HEK293 (cell line): ENCODE measurements at regions not wholly inside any gene's neighbourhood (a gene's known extent, or its start where the extent isn't known, plus 50 kb on each side); places are given as distances from the start of the nearest gene placed in this dataset.

Experiments used
- ZBTB49 ChIP-seq: fragments of 450-650 bp; formaldehyde crosslinking; IDR thresholded peaks from 2 replicates; pipeline ENCODE4 v1.5.1; 2016; ENCODE audit warnings: missing biosample characterization, missing genetic modification characterization, low read depth
- ZFHX2 ChIP-seq: fragments of 450-650 bp; formaldehyde crosslinking; conservative IDR thresholded peaks from 2 replicates; pipeline ENCODE4 v1.5.1; 2016; ENCODE audit warnings: missing biosample characterization, missing genetic modification characterization
- ZNF121 ChIP-seq: fragments of 450-650 bp; formaldehyde crosslinking; IDR thresholded peaks from 2 replicates; pipeline ENCODE4 v1.5.1; 2016; ENCODE audit warnings: missing biosample characterization, missing genetic modification characterization
- ZNF266 ChIP-seq: fragments of 450-650 bp; formaldehyde crosslinking; IDR thresholded peaks from 2 replicates; pipeline ENCODE4 v1.5.1; 2016; ENCODE audit warnings: missing biosample characterization, missing genetic modification characterization, low read depth
- ZNF501 ChIP-seq: fragments of 450-650 bp; formaldehyde crosslinking; IDR thresholded peaks from 2 replicates; pipeline ENCODE4 v1.5.1; 2016; ENCODE audit warnings: missing biosample characterization, missing genetic modification characterization
- ZNF660 ChIP-seq: fragments of 450-650 bp; IDR thresholded peaks from 2 replicates; pipeline ENCODE4 v1.5.1; 2018; ENCODE audit warnings: missing biosample characterization, mild to moderate bottlenecking, missing genetic modification characterization
- ZNF830 ChIP-seq: fragments of 450-650 bp; IDR thresholded peaks from 2 replicates; pipeline ENCODE4 v1.5.0; 2018; ENCODE audit warnings: missing biosample characterization, missing genetic modification characterization, low read depth, mild to moderate bottlenecking, moderate library complexity
- TF ChIP-seq, protein P1 (sequence below): fragments of 450-650 bp; formaldehyde crosslinking; IDR thresholded peaks from 2 replicates; pipeline ENCODE4 v1.5.1; 2016; ENCODE audit warnings: missing biosample characterization, missing genetic modification characterization
- TF ChIP-seq, protein P2 (sequence below): fragments of 450-650 bp; formaldehyde crosslinking; IDR thresholded peaks from 2 replicates; pipeline ENCODE4 v1.5.1; 2016; ENCODE audit warnings: missing biosample characterization, missing genetic modification characterization

- TF ChIP-seq ZNF660 (tag by site-specific recombination) (no peak), ZNF830 (tag by site-specific recombination) (no peak), ZNF266 (no peak), ZNF501 (no peak), ZBTB49 (tag by site-specific recombination) (no peak), ZNF121 (tag by site-specific recombination) (no peak), ZFHX2 (tag by site-specific recombination) (no peak)
- TF ChIP-seq, protein P1, sequence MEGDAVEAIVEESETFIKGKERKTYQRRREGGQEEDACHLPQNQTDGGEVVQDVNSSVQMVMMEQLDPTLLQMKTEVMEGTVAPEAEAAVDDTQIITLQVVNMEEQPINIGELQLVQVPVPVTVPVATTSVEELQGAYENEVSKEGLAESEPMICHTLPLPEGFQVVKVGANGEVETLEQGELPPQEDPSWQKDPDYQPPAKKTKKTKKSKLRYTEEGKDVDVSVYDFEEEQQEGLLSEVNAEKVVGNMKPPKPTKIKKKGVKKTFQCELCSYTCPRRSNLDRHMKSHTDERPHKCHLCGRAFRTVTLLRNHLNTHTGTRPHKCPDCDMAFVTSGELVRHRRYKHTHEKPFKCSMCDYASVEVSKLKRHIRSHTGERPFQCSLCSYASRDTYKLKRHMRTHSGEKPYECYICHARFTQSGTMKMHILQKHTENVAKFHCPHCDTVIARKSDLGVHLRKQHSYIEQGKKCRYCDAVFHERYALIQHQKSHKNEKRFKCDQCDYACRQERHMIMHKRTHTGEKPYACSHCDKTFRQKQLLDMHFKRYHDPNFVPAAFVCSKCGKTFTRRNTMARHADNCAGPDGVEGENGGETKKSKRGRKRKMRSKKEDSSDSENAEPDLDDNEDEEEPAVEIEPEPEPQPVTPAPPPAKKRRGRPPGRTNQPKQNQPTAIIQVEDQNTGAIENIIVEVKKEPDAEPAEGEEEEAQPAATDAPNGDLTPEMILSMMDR, result no peak
- TF ChIP-seq, protein P2, sequence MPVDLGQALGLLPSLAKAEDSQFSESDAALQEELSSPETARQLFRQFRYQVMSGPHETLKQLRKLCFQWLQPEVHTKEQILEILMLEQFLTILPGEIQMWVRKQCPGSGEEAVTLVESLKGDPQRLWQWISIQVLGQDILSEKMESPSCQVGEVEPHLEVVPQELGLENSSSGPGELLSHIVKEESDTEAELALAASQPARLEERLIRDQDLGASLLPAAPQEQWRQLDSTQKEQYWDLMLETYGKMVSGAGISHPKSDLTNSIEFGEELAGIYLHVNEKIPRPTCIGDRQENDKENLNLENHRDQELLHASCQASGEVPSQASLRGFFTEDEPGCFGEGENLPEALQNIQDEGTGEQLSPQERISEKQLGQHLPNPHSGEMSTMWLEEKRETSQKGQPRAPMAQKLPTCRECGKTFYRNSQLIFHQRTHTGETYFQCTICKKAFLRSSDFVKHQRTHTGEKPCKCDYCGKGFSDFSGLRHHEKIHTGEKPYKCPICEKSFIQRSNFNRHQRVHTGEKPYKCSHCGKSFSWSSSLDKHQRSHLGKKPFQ (tag by site-specific recombination), result no peak
Measured at GRCh38 chr2:156697906-156698305, 261.7 kb downstream of the GPD2 start.
